ENCODE measurements at regions not wholly inside any gene's neighbourhood (a gene's known extent, or its start where the extent isn't known, plus 50 kb on each side); places are given as distances from the start of the nearest gene placed in this dataset.

DNA sequence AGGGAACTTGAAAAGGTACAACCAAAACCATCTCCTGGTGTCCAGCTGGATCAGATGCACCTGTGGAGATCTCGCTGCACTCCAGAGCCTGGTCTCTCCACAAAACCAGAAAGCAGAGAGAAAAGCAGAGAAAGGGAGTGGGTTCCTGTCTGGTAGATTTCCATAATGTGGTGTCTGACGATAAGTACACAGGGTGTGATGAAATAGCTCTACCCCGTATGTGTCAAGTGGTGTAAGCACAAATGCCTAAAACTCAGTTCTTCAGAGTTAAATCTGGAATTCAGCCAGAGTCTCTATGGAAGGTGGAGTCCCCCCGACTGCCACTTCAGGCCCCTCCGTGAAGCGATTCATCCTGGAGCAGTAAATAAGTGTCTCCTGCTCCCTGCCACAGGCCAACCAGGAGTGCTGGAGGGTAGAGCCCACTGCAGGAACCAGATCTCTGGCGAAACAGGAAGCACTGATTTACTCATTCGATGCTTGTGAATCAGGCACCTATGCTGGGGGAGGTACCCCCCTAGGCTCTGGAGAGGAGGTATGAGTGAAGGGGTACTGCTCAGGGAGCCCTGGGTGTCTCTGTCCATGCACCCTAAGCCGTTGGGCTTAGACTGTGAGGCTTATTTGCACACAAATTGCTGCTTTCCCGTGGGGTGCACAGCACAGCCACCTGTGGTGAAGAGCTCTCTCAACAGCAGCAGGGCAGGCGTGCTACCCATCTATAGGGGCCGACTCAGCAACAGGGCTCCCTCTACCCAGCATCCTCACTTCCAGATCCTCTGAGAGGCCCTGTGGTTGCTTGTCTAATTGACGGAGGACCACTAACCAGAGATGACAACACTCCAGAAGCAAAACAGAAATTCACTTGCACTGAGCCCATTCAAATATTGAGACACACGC is 97.1 kb upstream of the MYOCD start:
- TF ChIP-seq, protein P1, sequence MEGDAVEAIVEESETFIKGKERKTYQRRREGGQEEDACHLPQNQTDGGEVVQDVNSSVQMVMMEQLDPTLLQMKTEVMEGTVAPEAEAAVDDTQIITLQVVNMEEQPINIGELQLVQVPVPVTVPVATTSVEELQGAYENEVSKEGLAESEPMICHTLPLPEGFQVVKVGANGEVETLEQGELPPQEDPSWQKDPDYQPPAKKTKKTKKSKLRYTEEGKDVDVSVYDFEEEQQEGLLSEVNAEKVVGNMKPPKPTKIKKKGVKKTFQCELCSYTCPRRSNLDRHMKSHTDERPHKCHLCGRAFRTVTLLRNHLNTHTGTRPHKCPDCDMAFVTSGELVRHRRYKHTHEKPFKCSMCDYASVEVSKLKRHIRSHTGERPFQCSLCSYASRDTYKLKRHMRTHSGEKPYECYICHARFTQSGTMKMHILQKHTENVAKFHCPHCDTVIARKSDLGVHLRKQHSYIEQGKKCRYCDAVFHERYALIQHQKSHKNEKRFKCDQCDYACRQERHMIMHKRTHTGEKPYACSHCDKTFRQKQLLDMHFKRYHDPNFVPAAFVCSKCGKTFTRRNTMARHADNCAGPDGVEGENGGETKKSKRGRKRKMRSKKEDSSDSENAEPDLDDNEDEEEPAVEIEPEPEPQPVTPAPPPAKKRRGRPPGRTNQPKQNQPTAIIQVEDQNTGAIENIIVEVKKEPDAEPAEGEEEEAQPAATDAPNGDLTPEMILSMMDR (IDR thresholded peaks at IDR 0.05; ENCODE audit: insufficient read depth, missing control alignments) = no peak
- DNase-seq (ENCODE audit: insufficient read length, low spot score) = no peak
- no peak for FAIRE-seq

GRCh38 chr17:12571606-12572005 is 94.1 kb upstream of the MYOCD start:
- DNase-seq (ENCODE audit: insufficient read length, low spot score) (no peak), FAIRE-seq (no peak)

DNA sequence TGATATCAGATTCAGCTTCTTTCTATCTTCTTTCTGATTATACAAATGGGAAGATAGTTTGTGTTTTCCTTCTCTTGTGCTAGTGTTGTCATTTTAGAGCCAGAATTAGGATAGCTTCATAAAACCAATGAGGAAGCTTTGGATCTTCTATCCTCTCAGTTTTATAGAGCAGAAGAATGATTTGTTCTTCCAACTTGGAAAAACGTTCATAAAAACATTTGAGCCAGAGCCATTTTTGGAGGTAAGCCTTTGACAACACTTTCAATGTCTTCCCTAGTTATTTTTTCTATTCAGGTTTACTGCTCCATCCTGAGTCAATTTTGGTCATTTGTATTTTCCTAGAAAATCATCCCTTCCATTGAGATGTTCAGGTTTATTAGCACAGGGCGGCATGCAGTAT is 91.2 kb upstream of the MYOCD start:
- TF ChIP-seq, protein P1 (IDR thresholded peaks at IDR 0.05; ENCODE audit: insufficient read depth, missing control alignments) = no peak
- no peak for FAIRE-seq
- DNase-seq (ENCODE audit: insufficient read length, low spot score) = no peak

More at GRCh38 chr17:12571606-12572005, 94.1 kb upstream of the MYOCD start:
- TF ChIP-seq, protein P1 (IDR thresholded peaks at IDR 0.05; ENCODE audit: insufficient read depth, missing control alignments) = no peak

GRCh38 chr17:12575641-12576040 is 90.0 kb upstream of the MYOCD start:
- TF ChIP-seq, protein P1 (IDR thresholded peaks at IDR 0.05; ENCODE audit: insufficient read depth, missing control alignments) = no peak
- FAIRE-seq = no peak
- no peak for DNase-seq (ENCODE audit: insufficient read length, low spot score)

DNA sequence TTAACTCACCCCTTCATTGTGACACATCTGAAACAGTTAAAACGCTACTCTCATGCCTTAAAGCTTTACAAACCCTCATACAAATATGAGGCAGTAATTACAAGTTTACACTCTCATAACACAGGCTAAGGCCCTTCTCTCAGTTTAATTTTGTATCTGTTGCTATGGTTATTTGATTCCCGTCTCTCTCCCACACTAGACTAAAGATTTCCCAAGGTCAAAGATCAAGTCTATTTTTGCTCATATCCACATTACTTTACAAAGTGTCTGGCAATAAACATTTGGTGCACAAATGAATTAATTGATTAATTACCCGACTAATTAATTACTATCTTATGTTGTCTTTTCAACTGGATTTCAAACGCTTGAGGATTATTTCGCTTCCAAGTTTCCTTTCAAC is 86.4 kb upstream of the MYOCD start:
- TF ChIP-seq, protein P1 (IDR thresholded peaks at IDR 0.05; ENCODE audit: insufficient read depth, missing control alignments) = no peak
- FAIRE-seq = no peak
- DNase-seq (ENCODE audit: insufficient read length, low spot score) = no peak

- TF ChIP-seq, protein P1 (IDR thresholded peaks at IDR 0.05; ENCODE audit: insufficient read depth, missing control alignments) = no peak
- DNase-seq (ENCODE audit: insufficient read length, low spot score) = no peak
- no peak for FAIRE-seq
These were observed 85.0 kb upstream of the MYOCD start for GRCh38 chr17:12580640-12581039.

DNA sequence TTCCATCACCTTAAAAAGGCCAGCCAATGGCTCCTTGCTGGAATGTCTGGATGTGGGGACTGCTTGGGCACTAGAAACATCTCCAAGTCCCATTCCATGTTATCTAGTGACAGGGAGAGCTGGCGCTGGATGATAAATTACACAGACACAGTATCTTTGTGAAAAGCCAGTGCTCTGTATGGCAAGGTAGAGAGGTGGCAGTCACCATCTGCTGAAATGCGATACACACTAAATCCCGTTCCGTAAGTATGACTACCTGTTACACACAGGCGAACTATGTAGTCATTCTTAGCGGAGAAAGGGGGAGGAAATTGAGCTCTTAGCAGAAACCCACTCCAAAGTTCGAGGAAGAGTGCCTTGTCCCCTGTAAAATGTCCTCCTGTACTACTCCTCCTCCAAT is 81.0 kb upstream of the MYOCD start:
- TF ChIP-seq, protein P1 (IDR thresholded peaks at IDR 0.05; ENCODE audit: insufficient read depth, missing control alignments) = no peak
- DNase-seq (ENCODE audit: insufficient read length, low spot score) = no peak
- FAIRE-seq = no peak
